Spleen (tissue), 11 donors: ENCODE measurements at regions not wholly inside any gene's neighbourhood (a gene's known extent, or its start where the extent isn't known, plus 50 kb on each side); places are given as distances from the start of the nearest gene placed in this dataset.
"Not testable (repeated sequence)": the region's sequence is repeated elsewhere in the genome, so short reads cannot be mapped to it uniquely, and the experiment has no call there.

Source experiments
- DNase-seq: peaks from one replicate; pipeline ENCODE4 v3.0.0-alpha.2; 2020
- H3K27ac ChIP-seq, 8 donors: fragments of 200-600 bp; sonication (generic) in 7 of 8; 1 replicate in 4 of 8; 2 replicates in 4 of 8; pipeline versions ENCODE4 v1.5.0 to v1.8.0; 2016 to 2021; ENCODE audit warnings: inconsistent platforms in 4 of 8, mild to moderate bottlenecking in 4 of 8, moderate library complexity in 1 of 8
- H3K27me3 ChIP-seq, 7 donors: fragments of 200-600 bp; sonication (generic) in 6 of 7; replicated peaks in 1 of 7; 1 replicate in 4 of 7; 2 replicates in 3 of 7; pipeline versions ENCODE4 v1.5.0 to v1.8.0; 2016 to 2021; ENCODE audit warnings: inconsistent platforms in 3 of 7, mild to moderate bottlenecking in 1 of 7
- H3K36me3 ChIP-seq, 6 donors: fragments of 200-600 bp; sonication (generic) in 5 of 6; 1 replicate in 4 of 6; 2 replicates in 2 of 6; pipeline versions ENCODE4 v1.5.0 to v1.8.0; 2016 to 2021; ENCODE audit warnings: inconsistent platforms in 2 of 6
- H3K4me1 ChIP-seq, 6 donors: fragments of 200-600 bp; sonication (generic) in 5 of 6; 1 replicate in 3 of 6; 2 replicates in 3 of 6; pipeline versions ENCODE4 v1.5.0 to v1.8.0; 2016 to 2021; ENCODE audit warnings: inconsistent platforms in 3 of 6
- H3K4me3 ChIP-seq, 8 donors: fragments of 200-600 bp; sonication (generic) in 7 of 8; 1 replicate in 4 of 8; 2 replicates in 4 of 8; pipeline versions ENCODE4 v1.5.0 to v1.8.0; 2016 to 2021; ENCODE audit warnings: inconsistent platforms in 4 of 8, mild to moderate bottlenecking in 4 of 8, moderate library complexity in 2 of 8
- H3K9me3 ChIP-seq, 8 donors: fragments of 200-600 bp; sonication (generic) in 7 of 8; 1 replicate in 4 of 8; 2 replicates in 4 of 8; pipeline versions ENCODE4 v1.5.0 to v1.8.0; 2016 to 2021; ENCODE audit warnings: inconsistent platforms in 4 of 8
- CTCF ChIP-seq, 11 experiments: fragments of 200-600 bp in 7 of 11; fragments of 450-650 bp in 4 of 11; sonication (generic) in 4 of 11; IDR thresholded peaks in 8 of 11; conservative IDR thresholded peaks in 3 of 11; 1 replicate in 7 of 11; 2 replicates in 4 of 11; pipeline versions ENCODE4 v1.4.0 to v1.8.0; 2016 to 2021; ENCODE audit warnings: antibody characterized with exemption in 11 of 11, inconsistent platforms in 4 of 11, mild to moderate bottlenecking in 1 of 11
- POLR2A ChIP-seq, 3 donors: fragments of 450-650 bp; IDR thresholded peaks; one replicate each; pipeline ENCODE4 v1.5.1; 2017; ENCODE audit warnings: antibody characterized with exemption in 3 of 3, mild to moderate bottlenecking in 1 of 3
- POLR2AphosphoS5 ChIP-seq, 3 donors: sonication (generic); formaldehyde crosslinking; IDR thresholded peaks; one replicate each; pipeline ENCODE4 v1.5.1; 2017; ENCODE audit warnings: antibody characterized with exemption in 3 of 3
- WGBS, 5 donors: extraction: QIAGEN DNeasy Blood & Tissue Kit in 3 of 5; methylation state at CpG; one replicate each; pipeline versions ENCODE4 v1.1.5 to v1.1.7; 2013 to 2018; 5-methylcytosine and 5-hydroxymethylcytosine counted together
- intact Hi-C: fragments of 100-400 bp; cut with DNase I; formaldehyde crosslinking; loops from one replicate; pipeline ENCODE4 v1.15.0; 2023; ENCODE audit warnings: low total_unique reads
- donor health status: healthy with polysubstance abuse.
- donor health status: DM: no; HTN: no; CAD: no; lungs with moderate emphysema.
- donor health status: DM: no; HTN: no; CAD: no.
- donor health status: Bipolar disorder and iron deficiency.
- donor health status: healthy.
- donor health status: DM: no; HTN: no; CAD: no.
- donor health status: DM: yes; HTN: yes; CAD: no.

GRCh38 chr6:15107644-15108382 is 138.1 kb upstream of the JARID2 start:
- intact Hi-C loops: no loop called here
- DNase-seq: no peak
- Histone ChIP-seq H3K27me3 (no peaks in the 10 kb centered on the region), H3K27ac (no peak overlapping the region), H3K36me3 (no peaks in the 10 kb centered on the region), H3K9me3 (peaks cover 0 to 12% (median 5%) of the 10 kb centered on the region in 8 donors), H3K4me3 (no peak overlapping the region), H3K4me1 (peaks cover 0 to 12% (median 0%) of the 10 kb centered on the region in 6 donors)
- TF ChIP-seq POLR2A (IDR thresholded peaks at IDR 0.05): no peak
- TF ChIP-seq POLR2AphosphoS5 (IDR thresholded peaks at IDR 0.05): no peak
- no peak for TF ChIP-seq CTCF (IDR thresholded peaks at IDR 0.05 in 8 of 11, conservative IDR thresholded peaks at IDR 0.05 in 3 of 11)
- WGBS, 5 donors: 93 to 95% (median 93%) methylated on average over 9 of the region's 9 CpGs

GRCh38 chr6:15108383-15108715 is 137.5 kb upstream of the JARID2 start:
- WGBS, 5 donors: 89 to 98% (median 96%) methylated on average over 2 of the region's 2 CpGs

GRCh38 chr6:15109338-15110090 is 136.4 kb upstream of the JARID2 start:
- intact Hi-C loops: no loop called here
- Histone ChIP-seq H3K27me3 (no peaks in the 10 kb centered on the region), H3K4me3 (no peak overlapping the region), H3K36me3 (no peaks in the 10 kb centered on the region), H3K27ac (peak overlapping the region in 3 of 8 donors; percentile 26 to 61 (median 38)), H3K4me1 (peaks cover 0 to 12% (median 0%) of the 10 kb centered on the region in 6 donors), H3K9me3 (peaks cover 0 to 12% (median 5%) of the 10 kb centered on the region in 8 donors)
- no peak for DNase-seq
- peak in 1 of 3 donors; percentile 36 for TF ChIP-seq POLR2AphosphoS5 (IDR thresholded peaks at IDR 0.05)
- TF ChIP-seq POLR2A (IDR thresholded peaks at IDR 0.05): no peak
- 80 to 87% (median 84%) methylated on average over 12 of the region's 12 CpGs for WGBS, 5 donors

More at GRCh38 chr6:15108383-15108715, 137.5 kb upstream of the JARID2 start:
- TF ChIP-seq POLR2AphosphoS5 (IDR thresholded peaks at IDR 0.05) (no peak), CTCF (IDR thresholded peaks at IDR 0.05 in 8 of 11, conservative IDR thresholded peaks at IDR 0.05 in 3 of 11) (no peak), POLR2A (IDR thresholded peaks at IDR 0.05) (no peak)
- no peak for DNase-seq
- intact Hi-C loops: no loop called here
- Histone ChIP-seq H3K4me3 (no peak overlapping the region), H3K27ac (peak overlapping the region in 2 of 8 donors; percentile 38 to 61), H3K9me3 (peaks cover 0 to 12% (median 5%) of the 10 kb centered on the region in 8 donors), H3K4me1 (peaks cover 0 to 12% (median 0%) of the 10 kb centered on the region in 6 donors), H3K36me3 (no peaks in the 10 kb centered on the region), H3K27me3 (no peaks in the 10 kb centered on the region)

GRCh38 chr6:15110726-15111354 is 135.0 kb upstream of the JARID2 start:
- no peak for TF ChIP-seq CTCF (IDR thresholded peaks at IDR 0.05 in 8 of 11, conservative IDR thresholded peaks at IDR 0.05 in 3 of 11)
- TF ChIP-seq POLR2AphosphoS5 (IDR thresholded peaks at IDR 0.05): no peak
- no peak for TF ChIP-seq POLR2A (IDR thresholded peaks at IDR 0.05)
- peaks cover 0 to 8% (median 2%) of the 10 kb centered on the region in 8 donors for H3K9me3 ChIP-seq
- no peaks in the 10 kb centered on the region for H3K36me3 ChIP-seq
- no peak overlapping the region for H3K4me3 ChIP-seq
- no peaks in the 10 kb centered on the region for H3K27me3 ChIP-seq
- intact Hi-C loops: no loop called here
- WGBS, 5 donors: 72 to 87% (median 75%) methylated on average over 1 of the region's 1 CpG
- no peak overlapping the region for H3K27ac ChIP-seq
- peaks cover 0 to 12% (median 0%) of the 10 kb centered on the region in 6 donors for H3K4me1 ChIP-seq
- no peak for DNase-seq

- H3K27ac ChIP-seq, intact Hi-C loops, H3K9me3 ChIP-seq, DNase-seq, H3K36me3 ChIP-seq, H3K27me3 ChIP-seq, H3K4me3 ChIP-seq: not testable (repeated sequence)
- H3K4me1 ChIP-seq: peaks cover 0 to 12% (median 0%) of the 10 kb centered on the region in 6 donors
- WGBS, 5 donors: 73 to 100% (median 84%) methylated on average over 1 of the region's 1 CpG
These were observed 134.3 kb upstream of the JARID2 start for GRCh38 chr6:15111576-15111975.
